ENCODE measurements at regions not wholly inside any gene's neighbourhood (a gene's known extent, or its start where the extent isn't known, plus 50 kb on each side); places are given as distances from the start of the nearest gene placed in this dataset.

GRCh38 chr16:79777679-79778078, 177.1 kb upstream of the MAF start:
- DNase-seq (ENCODE audit: low spot score in 2 of 2) (no peak), ATAC-seq (replicated peaks; ENCODE audit: extremely low read depth, poor library complexity, severe bottlenecking) (no peak)
- H3K27me3 Mint-ChIP-seq, result peaks cover 59% of the 10 kb centered on the region
- H3K4me1 Mint-ChIP-seq, result no peaks in the 10 kb centered on the region
- no peak overlapping the region for H3K27ac Mint-ChIP-seq (ENCODE audit: low read depth)
- H3K9me3 Mint-ChIP-seq, result no peaks in the 10 kb centered on the region
- no peak overlapping the region for H3K4me3 Mint-ChIP-seq
- no peaks in the 10 kb centered on the region for H3K36me3 Mint-ChIP-seq (ENCODE audit: insufficient read depth)

DNA sequence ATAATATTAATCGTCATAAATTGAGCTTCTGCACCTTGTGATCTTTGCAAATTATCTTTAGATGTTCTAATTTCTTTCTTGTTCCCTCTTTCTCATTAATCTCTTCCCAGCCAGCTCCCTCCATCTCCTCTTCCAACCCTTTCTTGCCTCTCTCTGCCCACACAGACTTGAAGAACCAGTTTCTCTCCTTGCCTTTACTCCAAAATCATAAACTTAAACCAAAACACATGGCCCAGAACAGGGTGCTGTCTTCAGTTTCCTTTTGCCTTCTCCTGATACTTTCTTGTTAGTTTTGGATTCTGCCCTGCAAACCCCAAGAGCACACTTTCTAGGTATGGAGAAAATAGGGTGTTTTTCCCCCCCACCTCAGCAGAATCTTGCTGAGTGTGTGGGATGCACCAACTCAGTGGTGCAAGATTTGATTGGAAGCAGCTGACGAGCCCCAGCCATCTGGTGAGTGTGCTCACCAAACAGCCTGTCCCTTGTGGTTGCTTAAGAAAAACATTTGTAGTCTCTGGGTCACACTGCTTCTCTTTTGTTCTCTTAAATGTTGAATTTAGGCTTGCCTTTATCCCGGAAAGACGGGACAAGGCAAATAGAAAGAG, 175.8 kb upstream of the MAF start:
- Mint-ChIP-seq H3K9me3 (no peaks in the 10 kb centered on the region), H3K36me3 (ENCODE audit: insufficient read depth) (no peaks in the 10 kb centered on the region), H3K4me1 (no peaks in the 10 kb centered on the region), H3K4me3 (no peak overlapping the region), H3K27me3 (peaks cover 72% of the 10 kb centered on the region), H3K27ac (ENCODE audit: low read depth) (no peak overlapping the region)
- DNase-seq (ENCODE audit: low spot score in 2 of 2) (no peak), ATAC-seq (replicated peaks; ENCODE audit: extremely low read depth, poor library complexity, severe bottlenecking) (no peak)

DNA sequence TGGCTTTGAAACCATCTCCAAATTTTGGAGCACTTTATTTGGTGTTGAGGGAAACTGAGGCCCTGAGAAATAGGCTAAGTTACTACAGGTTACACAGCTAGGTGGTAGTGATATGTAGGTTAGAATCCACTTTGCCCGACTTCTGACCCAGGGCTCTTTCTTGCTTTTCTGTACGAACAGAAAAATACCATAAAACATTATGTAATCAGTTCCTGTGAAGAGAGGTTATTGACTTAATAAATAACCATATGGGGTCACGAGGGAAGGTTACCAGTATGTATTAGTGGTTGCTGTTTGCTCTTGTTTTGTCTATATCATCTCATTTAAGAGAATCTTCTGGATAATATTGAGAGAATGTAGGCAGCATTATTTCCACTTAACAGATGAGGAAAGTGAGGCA, 172.2 kb upstream of the MAF start:
- Mint-ChIP-seq H3K4me1 (peaks cover 13% of the 10 kb centered on the region), H3K4me3 (no peak overlapping the region), H3K36me3 (ENCODE audit: insufficient read depth) (peaks cover 5% of the 10 kb centered on the region), H3K27ac (ENCODE audit: low read depth) (no peak overlapping the region), H3K27me3 (peaks cover 64% of the 10 kb centered on the region), H3K9me3 (no peaks in the 10 kb centered on the region)
- ATAC-seq (replicated peaks; ENCODE audit: extremely low read depth, poor library complexity, severe bottlenecking), result no peak
- no peak for DNase-seq (ENCODE audit: low spot score in 2 of 2)

- ATAC-seq (replicated peaks; ENCODE audit: extremely low read depth, poor library complexity, severe bottlenecking) (no peak), DNase-seq (ENCODE audit: low spot score in 2 of 2) (no peak)
- peaks cover 61% of the 10 kb centered on the region for H3K27me3 Mint-ChIP-seq
- H3K9me3 Mint-ChIP-seq, result no peaks in the 10 kb centered on the region
- H3K27ac Mint-ChIP-seq (ENCODE audit: low read depth), result no peak overlapping the region
- peaks cover 13% of the 10 kb centered on the region for H3K4me1 Mint-ChIP-seq
- H3K4me3 Mint-ChIP-seq, result no peak overlapping the region
- H3K36me3 Mint-ChIP-seq (ENCODE audit: insufficient read depth), result peaks cover 5% of the 10 kb centered on the region
These were observed 171.5 kb upstream of the MAF start for GRCh38 chr16:79772048-79772447.

DNA sequence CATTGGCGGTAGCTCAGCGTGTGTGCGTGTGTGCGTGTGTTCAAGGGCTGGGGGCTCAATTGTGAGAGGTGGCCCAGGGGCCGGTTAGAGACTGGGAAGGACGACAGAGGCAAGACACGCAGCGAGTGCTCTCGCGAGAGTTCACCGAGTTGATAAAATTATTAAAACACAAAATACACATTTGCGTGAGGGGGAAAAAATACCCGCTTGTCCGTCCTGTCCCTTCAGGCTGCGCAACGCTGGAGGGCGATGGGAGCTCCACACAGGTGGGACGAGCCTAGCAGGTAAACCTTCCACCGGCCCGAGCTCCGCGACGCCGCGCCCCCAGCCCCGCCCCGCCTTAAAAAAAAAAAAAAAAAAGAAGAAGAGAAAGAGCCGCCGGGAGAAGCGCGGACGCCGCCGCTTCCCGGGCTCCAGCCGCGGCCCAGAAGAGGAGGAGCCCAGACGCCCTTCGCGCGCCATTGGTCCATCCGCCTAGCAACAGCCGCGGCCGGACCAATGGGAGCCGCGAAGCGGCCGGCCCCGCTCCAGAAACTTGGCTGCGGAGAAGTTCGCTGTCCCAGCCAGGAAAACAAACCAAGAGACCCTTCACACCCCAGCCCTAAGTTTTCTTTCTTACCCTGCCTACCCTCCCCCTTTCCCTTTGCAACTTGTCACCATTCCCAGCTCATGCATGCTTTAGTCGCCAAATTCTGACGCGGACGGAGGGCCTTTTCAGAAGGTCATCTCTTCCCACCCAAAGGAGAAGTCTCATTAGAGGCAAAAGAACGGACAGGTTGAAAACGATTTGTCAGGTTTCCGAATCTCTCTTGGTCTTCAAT, 169.9 kb upstream of the MAF start:
- Mint-ChIP-seq H3K9me3 (no peaks in the 10 kb centered on the region), H3K36me3 (ENCODE audit: insufficient read depth) (peaks cover 5% of the 10 kb centered on the region), H3K27ac (ENCODE audit: low read depth) (peak overlapping the region; percentile 52), H3K27me3 (peaks cover 47% of the 10 kb centered on the region), H3K4me3 (peak overlapping the region; percentile 83), H3K4me1 (peaks cover 13% of the 10 kb centered on the region)
- DNase-seq (ENCODE audit: low spot score in 2 of 2), result peak; percentile 14 to 22
- peak; percentile 83 for ATAC-seq (replicated peaks; ENCODE audit: extremely low read depth, poor library complexity, severe bottlenecking)

GRCh38 chr16:79769928-79770243, 169.3 kb upstream of the MAF start:
- H3K9me3 Mint-ChIP-seq, result no peaks in the 10 kb centered on the region
- H3K27ac Mint-ChIP-seq (ENCODE audit: low read depth), result peak overlapping the region; percentile 52
- peaks cover 42% of the 10 kb centered on the region for H3K27me3 Mint-ChIP-seq

DNA sequence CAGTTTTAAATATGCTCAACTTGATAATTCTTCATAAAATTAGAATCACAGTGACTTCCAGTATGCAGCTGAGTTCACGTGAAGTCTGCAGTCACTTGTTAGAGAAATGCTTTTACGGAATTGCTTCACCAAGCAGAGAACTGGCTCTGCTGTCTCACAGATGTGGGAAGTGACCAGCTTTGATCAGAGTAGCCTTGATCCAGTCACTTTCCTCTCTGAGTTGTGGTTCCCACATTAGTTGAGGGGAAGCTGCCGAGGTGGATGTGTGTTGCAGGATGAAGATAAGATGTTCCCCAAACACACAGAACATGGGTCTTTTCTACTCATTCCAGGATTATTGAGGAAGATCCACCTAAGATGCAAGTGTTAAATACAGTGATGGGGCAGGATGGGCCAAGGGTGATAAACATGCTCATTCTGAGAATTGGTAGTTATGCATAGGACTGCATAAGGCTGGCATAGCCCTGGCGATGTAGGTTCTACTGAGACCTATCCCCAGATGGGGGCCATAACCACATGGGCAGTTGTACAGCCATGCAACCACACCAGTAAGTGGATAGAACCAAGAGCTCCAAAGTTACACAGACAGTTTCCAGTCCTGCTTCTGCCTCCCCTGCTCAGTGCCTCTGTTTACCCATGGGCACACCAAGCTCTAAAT, 168.9 kb upstream of the MAF start:
- peaks cover 13% of the 10 kb centered on the region for H3K4me1 Mint-ChIP-seq
- DNase-seq (ENCODE audit: low spot score in 2 of 2) (no peak), ATAC-seq (replicated peaks; ENCODE audit: extremely low read depth, poor library complexity, severe bottlenecking) (no peak)
- H3K9me3 Mint-ChIP-seq, result no peaks in the 10 kb centered on the region
- H3K27ac Mint-ChIP-seq (ENCODE audit: low read depth), result no peak overlapping the region
- H3K27me3 Mint-ChIP-seq, result peaks cover 44% of the 10 kb centered on the region
- peak overlapping the region; percentile 83 for H3K4me3 Mint-ChIP-seq
- peaks cover 5% of the 10 kb centered on the region for H3K36me3 Mint-ChIP-seq (ENCODE audit: insufficient read depth)

More at GRCh38 chr16:79769928-79770243, 169.3 kb upstream of the MAF start:
- DNase-seq (ENCODE audit: low spot score in 2 of 2), result no peak
- peaks cover 5% of the 10 kb centered on the region for H3K36me3 Mint-ChIP-seq (ENCODE audit: insufficient read depth)
- peak overlapping the region; percentile 83 for H3K4me3 Mint-ChIP-seq
- no peak for ATAC-seq (replicated peaks; ENCODE audit: extremely low read depth, poor library complexity, severe bottlenecking)
- peaks cover 13% of the 10 kb centered on the region for H3K4me1 Mint-ChIP-seq

GRCh38 chr16:79768276-79768970, 167.9 kb upstream of the MAF start:
- peaks cover 47% of the 10 kb centered on the region for H3K27me3 Mint-ChIP-seq
- ATAC-seq (replicated peaks; ENCODE audit: extremely low read depth, poor library complexity, severe bottlenecking), result no peak

GRCh38 chr16:79767421-79768275, 167.1 kb upstream of the MAF start:
- ATAC-seq (replicated peaks; ENCODE audit: extremely low read depth, poor library complexity, severe bottlenecking), result no peak
- Mint-ChIP-seq H3K4me1 (peaks cover 13% of the 10 kb centered on the region), H3K27me3 (peaks cover 39% of the 10 kb centered on the region), H3K4me3 (no peak overlapping the region), H3K36me3 (ENCODE audit: insufficient read depth) (peaks cover 5% of the 10 kb centered on the region), H3K9me3 (no peaks in the 10 kb centered on the region), H3K27ac (ENCODE audit: low read depth) (no peak overlapping the region)
- DNase-seq (ENCODE audit: low spot score in 2 of 2), result no peak

More at GRCh38 chr16:79768276-79768970, 167.9 kb upstream of the MAF start:
- DNase-seq (ENCODE audit: low spot score in 2 of 2), result no peak
- Mint-ChIP-seq H3K9me3 (no peaks in the 10 kb centered on the region), H3K27ac (ENCODE audit: low read depth) (no peak overlapping the region), H3K4me1 (peaks cover 13% of the 10 kb centered on the region), H3K36me3 (ENCODE audit: insufficient read depth) (peaks cover 5% of the 10 kb centered on the region), H3K4me3 (no peak overlapping the region)

- no peak for ATAC-seq (replicated peaks; ENCODE audit: extremely low read depth, poor library complexity, severe bottlenecking)
- Mint-ChIP-seq H3K4me3 (no peak overlapping the region), H3K36me3 (ENCODE audit: insufficient read depth) (peaks cover 5% of the 10 kb centered on the region), H3K9me3 (no peaks in the 10 kb centered on the region), H3K27ac (ENCODE audit: low read depth) (no peak overlapping the region), H3K4me1 (peaks cover 11% of the 10 kb centered on the region), H3K27me3 (peaks cover 22% of the 10 kb centered on the region)
- no peak for DNase-seq (ENCODE audit: low spot score in 2 of 2)
These were observed 165.4 kb upstream of the MAF start for GRCh38 chr16:79765901-79766394.

- Mint-ChIP-seq H3K36me3 (ENCODE audit: insufficient read depth) (peaks cover 3% of the 10 kb centered on the region), H3K4me1 (peaks cover 6% of the 10 kb centered on the region), H3K27me3 (peaks cover 18% of the 10 kb centered on the region), H3K27ac (ENCODE audit: low read depth) (no peak overlapping the region), H3K9me3 (no peaks in the 10 kb centered on the region), H3K4me3 (no peak overlapping the region)
- no peak for DNase-seq (ENCODE audit: low spot score in 2 of 2)
- no peak for ATAC-seq (replicated peaks; ENCODE audit: extremely low read depth, poor library complexity, severe bottlenecking)
These were observed 164.9 kb upstream of the MAF start for GRCh38 chr16:79765431-79765830.

Measured in central memory CD8-positive, alpha-beta T cell (primary cell).